Adrenal gland (tissue), 9 donors: ENCODE measurements at regions not wholly inside any gene's neighbourhood (a gene's known extent, or its start where the extent isn't known, plus 50 kb on each side); places are given as distances from the start of the nearest gene placed in this dataset.
"Not testable (repeated sequence)": the region's sequence is repeated elsewhere in the genome, so short reads cannot be mapped to it uniquely, and the experiment has no call there.

Experiments used
- DNase-seq, 7 donors: peaks; one replicate each; pipeline ENCODE4 v3.0.0-alpha.2; 2019 to 2020
- H3K27ac ChIP-seq, 5 donors: fragments of 200-600 bp; sonication (generic) in 4 of 5; 1 replicate in 3 of 5; 2 replicates in 2 of 5; pipeline versions ENCODE4 v1.5.1 to v1.8.0; 2016 to 2020; ENCODE audit warnings: mild to moderate bottlenecking in 1 of 5
- H3K27me3 ChIP-seq: fragments of 200-600 bp; 2 replicates; pipeline ENCODE4 v1.8.0; 2021
- H3K36me3 ChIP-seq, 2 donors: fragments of 200-600 bp; replicated peaks in 1 of 2; 1 replicate in 1 of 2; 2 replicates in 1 of 2; pipeline versions ENCODE4 v1.5.1 to v1.8.0; 2018 to 2022
- H3K4me1 ChIP-seq, 2 donors: fragments of 200-600 bp; replicated peaks in 1 of 2; 1 replicate in 1 of 2; 2 replicates in 1 of 2; pipeline versions ENCODE4 v1.5.1 to v1.8.0; 2018 to 2021
- H3K4me3 ChIP-seq, 4 donors: fragments of 200-600 bp; sonication (generic) in 3 of 4; one replicate each; pipeline ENCODE4 v1.5.1; 2016 to 2018
- H3K9me3 ChIP-seq, 3 donors: fragments of 200-600 bp; sonication (generic) in 1 of 3; replicated peaks in 1 of 3; 1 replicate in 2 of 3; 2 replicates in 1 of 3; pipeline versions ENCODE4 v1.5.1 to v1.8.0; 2016 to 2021
- POLR2A ChIP-seq, 2 donors: fragments of 450-650 bp; IDR thresholded peaks; one replicate each; pipeline ENCODE4 v1.6.1; 2017; ENCODE audit warnings: antibody characterized with exemption in 2 of 2, mild to moderate bottlenecking in 2 of 2, moderate library complexity in 1 of 2
- WGBS, 4 donors: extraction: QIAGEN DNeasy Blood & Tissue Kit in 2 of 4; methylation state at CpG; one replicate each; pipeline versions ENCODE4 v1.1.5 to v1.1.7; 2013 to 2017; 5-methylcytosine and 5-hydroxymethylcytosine counted together
- intact Hi-C, 2 donors: fragments of 100-400 bp; cut with DNase I; formaldehyde crosslinking; loops; one replicate each; pipeline versions ENCODE4 v1.14.1 to v1.15.0; 2022 to 2023
- TF ChIP-seq, protein P1 (sequence below), 6 experiments: fragments of 450-650 bp in 4 of 6; fragments of 200-600 bp in 2 of 6; sonication (generic) in 1 of 6; IDR thresholded peaks; 1 replicate in 5 of 6; 2 replicates in 1 of 6; pipeline versions ENCODE4 v1.5.1 to v1.8.0; 2016 to 2021; ENCODE audit warnings: antibody characterized with exemption in 6 of 6, mild to moderate bottlenecking in 2 of 6, moderate library complexity in 1 of 6
- donor health status: healthy with polysubstance abuse.
- donor health status: Bipolar disorder and iron deficiency.
- donor health status: DM: yes; HTN: yes; CAD: no.
- donor health status: DM: no; HTN: no; CAD: no.
- donor health status: DM: no; HTN: no; CAD: no.

DNA sequence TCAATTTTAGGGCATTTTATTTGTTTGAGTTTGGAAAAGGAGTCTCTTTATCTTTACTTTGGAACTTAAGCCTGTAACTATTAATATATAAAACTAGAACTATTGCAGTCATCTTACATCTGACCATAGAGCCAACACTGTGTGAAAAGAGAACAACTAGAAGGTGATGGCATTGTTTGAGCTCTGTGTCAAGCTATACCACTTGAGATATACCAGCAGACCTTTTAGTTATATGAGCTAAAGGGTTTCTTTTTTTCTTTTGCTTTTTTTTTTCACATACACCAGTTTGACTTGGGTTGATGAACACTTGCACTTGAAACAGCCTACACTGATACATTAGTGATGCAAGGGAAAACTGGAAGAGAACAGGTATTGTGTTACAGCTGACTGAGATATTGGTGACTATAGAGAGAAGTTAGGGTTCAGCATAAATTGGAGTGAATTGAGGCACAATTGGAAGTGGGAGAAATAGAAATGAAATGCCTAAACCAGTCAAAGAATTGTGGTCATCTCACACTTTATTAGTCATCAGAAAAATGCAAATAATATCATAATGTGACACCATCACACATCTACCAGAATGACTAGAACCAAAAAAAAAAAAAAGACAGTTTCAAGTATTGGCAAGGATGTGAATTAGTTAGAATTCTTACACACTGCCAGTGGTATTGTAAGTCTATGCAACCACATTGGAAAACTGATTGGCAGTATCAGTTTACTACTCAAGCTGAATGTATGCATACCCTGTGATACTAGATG is 60.9 kb downstream of the ADRB2 start:
- Histone ChIP-seq H3K27me3 (no peaks in the 10 kb centered on the region), H3K4me3 (no peak overlapping the region), H3K4me1 (no peaks in the 10 kb centered on the region), H3K36me3 (no peaks in the 10 kb centered on the region), H3K27ac (no peak overlapping the region), H3K9me3 (no peaks in the 10 kb centered on the region)
- no peak for DNase-seq
- no peak for TF ChIP-seq POLR2A (IDR thresholded peaks at IDR 0.05)
- TF ChIP-seq, protein P1, sequence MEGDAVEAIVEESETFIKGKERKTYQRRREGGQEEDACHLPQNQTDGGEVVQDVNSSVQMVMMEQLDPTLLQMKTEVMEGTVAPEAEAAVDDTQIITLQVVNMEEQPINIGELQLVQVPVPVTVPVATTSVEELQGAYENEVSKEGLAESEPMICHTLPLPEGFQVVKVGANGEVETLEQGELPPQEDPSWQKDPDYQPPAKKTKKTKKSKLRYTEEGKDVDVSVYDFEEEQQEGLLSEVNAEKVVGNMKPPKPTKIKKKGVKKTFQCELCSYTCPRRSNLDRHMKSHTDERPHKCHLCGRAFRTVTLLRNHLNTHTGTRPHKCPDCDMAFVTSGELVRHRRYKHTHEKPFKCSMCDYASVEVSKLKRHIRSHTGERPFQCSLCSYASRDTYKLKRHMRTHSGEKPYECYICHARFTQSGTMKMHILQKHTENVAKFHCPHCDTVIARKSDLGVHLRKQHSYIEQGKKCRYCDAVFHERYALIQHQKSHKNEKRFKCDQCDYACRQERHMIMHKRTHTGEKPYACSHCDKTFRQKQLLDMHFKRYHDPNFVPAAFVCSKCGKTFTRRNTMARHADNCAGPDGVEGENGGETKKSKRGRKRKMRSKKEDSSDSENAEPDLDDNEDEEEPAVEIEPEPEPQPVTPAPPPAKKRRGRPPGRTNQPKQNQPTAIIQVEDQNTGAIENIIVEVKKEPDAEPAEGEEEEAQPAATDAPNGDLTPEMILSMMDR (IDR thresholded peaks at IDR 0.05) = no peak
- intact Hi-C loops = no loop called here

DNA sequence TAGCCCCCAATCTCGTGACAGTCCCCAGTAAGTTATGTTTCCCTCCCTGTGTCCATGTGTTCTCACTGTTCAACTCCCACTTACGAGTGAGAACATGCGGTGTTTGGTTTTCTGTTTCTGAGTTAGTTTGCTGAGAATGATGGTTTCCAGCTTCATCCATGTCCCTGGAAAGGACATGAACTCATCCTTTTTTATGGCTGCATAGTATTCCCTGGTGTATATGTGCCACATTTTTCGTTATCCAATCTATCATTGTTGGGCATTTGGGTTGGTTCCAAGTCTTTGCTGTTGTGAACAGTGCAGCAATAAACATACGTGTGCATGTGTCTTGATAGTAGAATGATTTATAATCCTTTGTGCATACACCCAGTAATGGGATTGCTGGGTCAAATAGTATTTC is 63.5 kb downstream of the ADRB2 start:
- H3K36me3 ChIP-seq, H3K4me1 ChIP-seq, intact Hi-C loops, H3K4me3 ChIP-seq, H3K27ac ChIP-seq, H3K9me3 ChIP-seq, H3K27me3 ChIP-seq, DNase-seq: not testable (repeated sequence)
- WGBS, 4 donors = 68 to 86% (median 79%) methylated on average over 5 of the region's 5 CpGs

DNA sequence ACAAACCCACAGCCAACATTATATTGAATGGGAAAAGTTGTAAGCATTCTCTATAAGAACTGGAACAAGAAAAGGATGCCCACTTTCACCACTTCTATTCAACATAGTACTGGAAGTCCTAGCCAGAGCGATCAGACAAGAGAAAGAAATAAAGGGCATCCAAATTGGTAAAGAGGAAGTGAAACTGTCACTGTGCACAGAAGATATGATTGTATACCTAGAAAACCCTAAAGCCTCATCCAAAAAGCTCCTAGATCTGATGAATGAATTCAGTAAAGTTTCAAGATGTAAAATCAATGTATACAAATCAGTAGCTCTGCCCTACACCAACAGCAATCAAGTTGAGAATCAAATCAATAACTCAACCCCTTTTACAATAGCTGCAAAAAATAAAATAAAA is 69.0 kb downstream of the ADRB2 start:
- intact Hi-C loops, H3K4me1 ChIP-seq, H3K27me3 ChIP-seq, H3K4me3 ChIP-seq, H3K9me3 ChIP-seq, H3K36me3 ChIP-seq, H3K27ac ChIP-seq, DNase-seq: not testable (repeated sequence)
- WGBS, 4 donors = 83 to 90% (median 87%) methylated on average over 1 of the region's 1 CpG

GRCh38 chr5:148897842-148898241 is 71.4 kb downstream of the ADRB2 start:
- no peaks in the 10 kb centered on the region for H3K36me3 ChIP-seq
- no peaks in the 10 kb centered on the region for H3K27me3 ChIP-seq
- no peak overlapping the region for H3K27ac ChIP-seq
- H3K4me3 ChIP-seq = no peak overlapping the region
- DNase-seq = no peak
- 78 to 83% (median 79%) methylated on average over 9 of the region's 9 CpGs for WGBS, 4 donors
- no peaks in the 10 kb centered on the region for H3K4me1 ChIP-seq
- H3K9me3 ChIP-seq = no peaks in the 10 kb centered on the region
- TF ChIP-seq, protein P1 (IDR thresholded peaks at IDR 0.05) = no peak
- intact Hi-C loops = no loop called here

DNA sequence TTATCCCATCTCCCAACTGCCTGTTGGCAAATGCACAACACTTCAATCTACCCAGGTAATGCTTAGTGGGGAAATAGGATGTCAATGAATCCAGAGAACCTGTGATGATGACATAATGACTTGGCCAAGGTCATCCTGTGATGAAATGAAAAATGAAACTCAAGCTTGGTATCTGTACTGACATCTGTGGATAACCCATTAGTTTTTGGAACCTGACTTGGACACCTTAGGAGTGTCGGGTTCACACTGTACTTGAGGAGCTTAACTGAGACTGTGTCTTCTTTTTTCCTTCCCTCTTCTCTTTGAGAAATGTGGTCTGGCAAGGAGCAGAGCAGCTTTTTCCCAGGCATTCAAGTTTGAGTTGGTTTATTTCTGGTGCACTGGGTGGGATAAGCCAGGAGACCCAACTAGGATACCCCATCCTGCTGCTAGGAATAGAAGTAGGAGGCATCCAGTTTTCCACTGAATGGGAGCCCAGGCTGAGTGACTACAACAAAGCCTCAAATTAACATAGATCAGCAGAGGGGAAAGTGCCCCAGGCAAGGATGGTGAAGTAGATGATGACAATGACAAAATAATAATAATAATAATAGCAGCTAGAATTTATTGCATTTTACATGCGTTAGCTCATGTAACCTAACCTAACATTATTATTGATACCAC is 72.1 kb downstream of the ADRB2 start:
- H3K27me3 ChIP-seq = no peaks in the 10 kb centered on the region
- H3K27ac ChIP-seq = no peak overlapping the region
- no peak overlapping the region for H3K4me3 ChIP-seq
- no peaks in the 10 kb centered on the region for H3K4me1 ChIP-seq
- 73 to 85% (median 81%) methylated on average over 2 of the region's 2 CpGs for WGBS, 4 donors
- intact Hi-C loops = no loop called here
- no peak for DNase-seq
- no peaks in the 10 kb centered on the region for H3K9me3 ChIP-seq
- H3K36me3 ChIP-seq = no peaks in the 10 kb centered on the region
- TF ChIP-seq, protein P1 (IDR thresholded peaks at IDR 0.05) = no peak
- TF ChIP-seq POLR2A (IDR thresholded peaks at IDR 0.05) = no peak
